Esophagus muscularis mucosa (tissue), 3 donors: ENCODE measurements at regions not wholly inside any gene's neighbourhood (a gene's known extent, or its start where the extent isn't known, plus 50 kb on each side); places are given as distances from the start of the nearest gene placed in this dataset.

ENCODE experiments used
- POLR2A ChIP-seq: fragments of 450-650 bp; IDR thresholded peaks from one replicate; pipeline ENCODE4 v1.6.1; 2017; ENCODE audit warnings: antibody characterized with exemption, moderate library complexity, mild to moderate bottlenecking, low read depth
- POLR2AphosphoS5 ChIP-seq, 2 donors: sonication (generic); formaldehyde crosslinking; IDR thresholded peaks; one replicate each; pipeline ENCODE4 v1.6.1; 2017; ENCODE audit warnings: antibody characterized with exemption in 2 of 2
- TF ChIP-seq, protein P1 (sequence below), 3 experiments: fragments of 200-600 bp in 2 of 3; fragments of 450-650 bp in 1 of 3; sonication (generic) in 2 of 3; IDR thresholded peaks; one replicate each; pipeline ENCODE4 v1.5.1; 2017 to 2019; ENCODE audit warnings: antibody characterized with exemption in 3 of 3, mild to moderate bottlenecking in 2 of 3, moderate library complexity in 1 of 3

DNA sequence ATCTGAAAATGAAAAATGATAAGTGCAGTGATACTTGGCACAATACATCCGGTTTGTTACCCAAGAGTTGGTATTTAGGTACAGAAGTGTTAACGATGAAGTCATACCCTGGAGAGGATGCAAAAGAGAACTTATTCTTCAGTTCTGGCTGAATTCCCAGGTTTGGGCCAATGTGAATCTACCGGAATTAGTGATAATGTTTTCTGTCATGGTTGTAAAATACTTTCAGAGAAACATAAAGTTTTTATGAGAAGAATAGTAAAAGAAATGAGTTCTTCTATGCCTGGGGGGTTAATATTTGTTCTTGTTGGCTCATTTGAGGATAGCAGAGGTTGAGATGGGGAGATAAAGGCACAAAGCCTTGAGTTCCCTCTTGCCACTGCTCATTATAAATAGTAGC is 509.9 kb upstream of the POU3F2 start:
- TF ChIP-seq, protein P1, sequence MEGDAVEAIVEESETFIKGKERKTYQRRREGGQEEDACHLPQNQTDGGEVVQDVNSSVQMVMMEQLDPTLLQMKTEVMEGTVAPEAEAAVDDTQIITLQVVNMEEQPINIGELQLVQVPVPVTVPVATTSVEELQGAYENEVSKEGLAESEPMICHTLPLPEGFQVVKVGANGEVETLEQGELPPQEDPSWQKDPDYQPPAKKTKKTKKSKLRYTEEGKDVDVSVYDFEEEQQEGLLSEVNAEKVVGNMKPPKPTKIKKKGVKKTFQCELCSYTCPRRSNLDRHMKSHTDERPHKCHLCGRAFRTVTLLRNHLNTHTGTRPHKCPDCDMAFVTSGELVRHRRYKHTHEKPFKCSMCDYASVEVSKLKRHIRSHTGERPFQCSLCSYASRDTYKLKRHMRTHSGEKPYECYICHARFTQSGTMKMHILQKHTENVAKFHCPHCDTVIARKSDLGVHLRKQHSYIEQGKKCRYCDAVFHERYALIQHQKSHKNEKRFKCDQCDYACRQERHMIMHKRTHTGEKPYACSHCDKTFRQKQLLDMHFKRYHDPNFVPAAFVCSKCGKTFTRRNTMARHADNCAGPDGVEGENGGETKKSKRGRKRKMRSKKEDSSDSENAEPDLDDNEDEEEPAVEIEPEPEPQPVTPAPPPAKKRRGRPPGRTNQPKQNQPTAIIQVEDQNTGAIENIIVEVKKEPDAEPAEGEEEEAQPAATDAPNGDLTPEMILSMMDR (IDR thresholded peaks at IDR 0.05), result no peak
- TF ChIP-seq POLR2A, result no peak
- no peak for TF ChIP-seq POLR2AphosphoS5 (IDR thresholded peaks at IDR 0.05)
